ENCODE measurements at regions not wholly inside any gene's neighbourhood (a gene's known extent, or its start where the extent isn't known, plus 50 kb on each side); places are given as distances from the start of the nearest gene placed in this dataset.

DNA sequence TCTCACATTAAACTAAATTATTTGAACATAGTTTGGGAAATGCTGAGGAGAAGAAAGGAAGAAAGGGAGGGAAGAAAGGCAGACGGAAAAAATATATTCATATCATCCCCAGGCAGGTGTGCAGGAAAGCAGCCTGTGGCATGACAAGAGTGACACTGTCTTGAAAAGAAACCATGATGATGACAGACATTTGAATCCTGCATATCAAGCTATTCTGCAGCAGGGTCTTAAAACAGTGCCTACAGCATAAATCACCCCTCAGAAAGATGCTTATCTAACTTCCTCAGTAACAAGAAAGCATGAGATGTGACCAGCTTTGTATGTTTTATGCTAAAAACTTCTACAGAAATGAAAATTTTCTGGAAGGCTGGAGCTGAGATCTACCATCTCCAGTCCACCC is 144.5 kb upstream of the GRM7 start:
- no peak overlapping the region for H3K27ac Mint-ChIP-seq (ENCODE audit: unreplicated experiment)
- no peaks in the 10 kb centered on the region for H3K27me3 Mint-ChIP-seq (ENCODE audit: unreplicated experiment)
- TF ChIP-seq, protein P1, sequence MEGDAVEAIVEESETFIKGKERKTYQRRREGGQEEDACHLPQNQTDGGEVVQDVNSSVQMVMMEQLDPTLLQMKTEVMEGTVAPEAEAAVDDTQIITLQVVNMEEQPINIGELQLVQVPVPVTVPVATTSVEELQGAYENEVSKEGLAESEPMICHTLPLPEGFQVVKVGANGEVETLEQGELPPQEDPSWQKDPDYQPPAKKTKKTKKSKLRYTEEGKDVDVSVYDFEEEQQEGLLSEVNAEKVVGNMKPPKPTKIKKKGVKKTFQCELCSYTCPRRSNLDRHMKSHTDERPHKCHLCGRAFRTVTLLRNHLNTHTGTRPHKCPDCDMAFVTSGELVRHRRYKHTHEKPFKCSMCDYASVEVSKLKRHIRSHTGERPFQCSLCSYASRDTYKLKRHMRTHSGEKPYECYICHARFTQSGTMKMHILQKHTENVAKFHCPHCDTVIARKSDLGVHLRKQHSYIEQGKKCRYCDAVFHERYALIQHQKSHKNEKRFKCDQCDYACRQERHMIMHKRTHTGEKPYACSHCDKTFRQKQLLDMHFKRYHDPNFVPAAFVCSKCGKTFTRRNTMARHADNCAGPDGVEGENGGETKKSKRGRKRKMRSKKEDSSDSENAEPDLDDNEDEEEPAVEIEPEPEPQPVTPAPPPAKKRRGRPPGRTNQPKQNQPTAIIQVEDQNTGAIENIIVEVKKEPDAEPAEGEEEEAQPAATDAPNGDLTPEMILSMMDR (IDR thresholded peaks at IDR 0.05; ENCODE audit: unreplicated experiment) = no peak
- peaks cover 16% of the 10 kb centered on the region for H3K36me3 Mint-ChIP-seq (ENCODE audit: low read depth, unreplicated experiment)
- no peak for DNase-seq (ENCODE audit: low spot score)
- peaks cover 3% of the 10 kb centered on the region for H3K9me3 Mint-ChIP-seq (ENCODE audit: unreplicated experiment)
- H3K4me1 Mint-ChIP-seq (ENCODE audit: unreplicated experiment) = no peaks in the 10 kb centered on the region
- no peak overlapping the region for H3K4me3 Mint-ChIP-seq (ENCODE audit: unreplicated experiment)

DNA sequence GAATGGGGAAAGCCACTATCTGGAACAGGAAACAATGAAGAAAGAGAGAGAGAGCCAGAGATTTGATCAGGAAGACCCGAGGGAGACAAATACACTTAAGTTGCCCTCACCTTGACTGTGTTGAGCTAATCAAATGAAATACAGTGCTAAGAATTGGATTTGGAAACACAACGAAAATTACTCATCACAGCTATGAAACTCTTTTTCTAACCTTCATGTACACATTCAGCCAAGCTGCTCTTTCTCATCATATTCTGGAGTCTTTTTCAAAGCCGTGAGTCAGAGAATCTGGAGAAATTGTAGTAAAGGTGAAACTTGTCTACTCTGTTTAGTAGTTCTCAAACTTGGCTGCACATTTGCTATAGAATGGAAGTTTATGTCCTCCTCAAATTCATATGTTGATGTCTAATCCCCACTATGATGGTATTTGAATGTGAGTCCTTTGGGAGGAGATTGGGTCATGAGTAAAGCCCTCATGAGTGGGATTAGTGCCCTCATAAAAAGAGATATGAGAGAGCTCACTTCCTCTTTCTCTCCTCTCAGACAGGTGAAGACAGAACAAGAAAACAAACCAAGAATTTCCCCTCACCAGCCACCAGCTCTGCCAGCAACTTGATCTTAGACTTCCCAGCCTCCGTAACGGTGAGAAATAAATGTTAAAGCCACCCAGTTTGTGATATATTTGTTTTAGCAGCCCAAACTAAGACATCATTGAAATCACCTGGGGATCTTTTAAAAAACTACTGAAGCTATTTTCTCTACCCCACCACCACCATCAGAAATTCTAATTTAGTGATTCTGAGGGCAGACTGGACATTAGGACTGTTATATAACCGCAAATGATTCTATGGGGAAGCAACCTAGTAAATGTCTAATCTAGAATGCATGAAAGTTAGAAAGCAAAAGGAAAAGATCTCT is 143.6 kb upstream of the GRM7 start:
- Mint-ChIP-seq H3K9me3 (ENCODE audit: unreplicated experiment) (no peaks in the 10 kb centered on the region), H3K27ac (ENCODE audit: unreplicated experiment) (no peak overlapping the region), H3K27me3 (ENCODE audit: unreplicated experiment) (no peaks in the 10 kb centered on the region), H3K4me3 (ENCODE audit: unreplicated experiment) (no peak overlapping the region), H3K36me3 (ENCODE audit: low read depth, unreplicated experiment) (peaks cover 16% of the 10 kb centered on the region), H3K4me1 (ENCODE audit: unreplicated experiment) (no peaks in the 10 kb centered on the region)
- TF ChIP-seq, protein P1 (IDR thresholded peaks at IDR 0.05; ENCODE audit: unreplicated experiment) = no peak
- DNase-seq (ENCODE audit: low spot score) = no peak

DNA sequence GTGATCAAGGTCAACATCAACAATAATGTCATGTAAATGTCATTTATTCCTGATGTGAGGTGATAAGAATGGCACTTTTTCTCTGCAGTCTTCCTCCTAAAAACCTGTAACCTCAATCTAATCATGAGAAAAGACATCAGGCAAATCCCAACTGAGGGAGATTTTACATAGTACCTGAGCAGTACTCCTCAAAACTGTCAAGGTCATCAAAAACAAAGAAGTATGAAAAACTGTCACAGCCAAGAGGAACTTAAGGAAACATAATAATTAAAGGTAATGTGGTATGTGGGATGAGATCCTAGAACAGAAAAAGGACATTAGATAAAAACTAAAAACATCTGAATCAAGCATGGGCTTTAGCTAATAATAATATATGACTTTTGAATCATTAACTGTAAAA is 140.9 kb upstream of the GRM7 start:
- H3K9me3 Mint-ChIP-seq (ENCODE audit: unreplicated experiment) = no peaks in the 10 kb centered on the region
- H3K4me1 Mint-ChIP-seq (ENCODE audit: unreplicated experiment) = no peaks in the 10 kb centered on the region
- no peak for DNase-seq (ENCODE audit: low spot score)
- H3K36me3 Mint-ChIP-seq (ENCODE audit: low read depth, unreplicated experiment) = peaks cover 16% of the 10 kb centered on the region
- TF ChIP-seq, protein P1 (IDR thresholded peaks at IDR 0.05; ENCODE audit: unreplicated experiment) = no peak
- no peak overlapping the region for H3K27ac Mint-ChIP-seq (ENCODE audit: unreplicated experiment)
- no peaks in the 10 kb centered on the region for H3K27me3 Mint-ChIP-seq (ENCODE audit: unreplicated experiment)
- H3K4me3 Mint-ChIP-seq (ENCODE audit: unreplicated experiment) = no peak overlapping the region

DNA sequence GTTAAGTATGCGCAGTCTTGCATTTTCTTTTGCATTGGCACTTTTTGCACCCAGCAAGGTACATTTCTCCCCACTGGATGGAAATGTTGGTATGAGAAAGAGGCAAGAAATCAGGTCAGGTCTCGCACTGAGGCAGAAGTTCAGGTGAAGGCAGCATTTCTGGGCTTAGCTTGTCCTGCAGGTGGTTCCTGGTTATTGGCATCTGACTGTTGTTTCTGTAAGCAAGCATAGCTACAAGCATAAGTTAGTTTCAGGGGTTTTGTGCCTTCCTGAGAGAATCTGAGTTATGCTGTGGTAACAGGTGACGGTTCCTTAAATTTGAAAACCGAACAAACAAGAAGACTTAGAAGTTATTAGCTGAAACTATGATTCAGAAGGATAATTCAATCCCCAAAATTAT is 139.4 kb upstream of the GRM7 start:
- DNase-seq (ENCODE audit: low spot score) = no peak
- TF ChIP-seq, protein P1 (IDR thresholded peaks at IDR 0.05; ENCODE audit: unreplicated experiment) = no peak
- Mint-ChIP-seq H3K36me3 (ENCODE audit: low read depth, unreplicated experiment) (peaks cover 16% of the 10 kb centered on the region), H3K9me3 (ENCODE audit: unreplicated experiment) (no peaks in the 10 kb centered on the region), H3K27ac (ENCODE audit: unreplicated experiment) (no peak overlapping the region), H3K4me1 (ENCODE audit: unreplicated experiment) (no peaks in the 10 kb centered on the region), H3K27me3 (ENCODE audit: unreplicated experiment) (no peaks in the 10 kb centered on the region), H3K4me3 (ENCODE audit: unreplicated experiment) (no peak overlapping the region)

DNA sequence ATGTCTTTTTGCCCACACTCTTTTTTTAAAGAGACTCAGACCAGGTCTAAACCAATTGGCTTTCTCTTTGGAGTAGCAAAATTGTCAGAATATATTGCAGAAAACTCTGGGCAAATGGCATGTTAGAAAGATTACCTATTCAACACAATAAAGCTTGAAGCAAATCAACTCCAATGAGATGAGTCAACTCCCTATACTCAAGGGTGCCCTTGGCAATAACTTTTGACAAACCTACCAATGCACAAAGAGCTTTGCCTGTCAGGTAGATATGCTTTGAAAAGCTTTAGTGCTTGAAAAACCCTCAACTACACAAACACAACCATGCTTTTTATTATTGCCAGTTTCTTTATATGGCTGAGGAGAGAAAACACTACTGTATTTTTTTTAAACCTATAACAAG is 137.7 kb upstream of the GRM7 start:
- no peak overlapping the region for H3K4me3 Mint-ChIP-seq (ENCODE audit: unreplicated experiment)
- peaks cover 10% of the 10 kb centered on the region for H3K36me3 Mint-ChIP-seq (ENCODE audit: low read depth, unreplicated experiment)
- H3K27me3 Mint-ChIP-seq (ENCODE audit: unreplicated experiment) = no peaks in the 10 kb centered on the region
- no peak overlapping the region for H3K27ac Mint-ChIP-seq (ENCODE audit: unreplicated experiment)
- H3K4me1 Mint-ChIP-seq (ENCODE audit: unreplicated experiment) = no peaks in the 10 kb centered on the region
- H3K9me3 Mint-ChIP-seq (ENCODE audit: unreplicated experiment) = no peaks in the 10 kb centered on the region
- TF ChIP-seq, protein P1 (IDR thresholded peaks at IDR 0.05; ENCODE audit: unreplicated experiment) = no peak
- DNase-seq (ENCODE audit: low spot score) = no peak
